ENCODE measurements at regions not wholly inside any gene's neighbourhood (a gene's known extent, or its start where the extent isn't known, plus 50 kb on each side); places are given as distances from the start of the nearest gene placed in this dataset.
"Not testable (repeated sequence)": the region's sequence is repeated elsewhere in the genome, so short reads cannot be mapped to it uniquely, and the experiment has no call there.

DNA sequence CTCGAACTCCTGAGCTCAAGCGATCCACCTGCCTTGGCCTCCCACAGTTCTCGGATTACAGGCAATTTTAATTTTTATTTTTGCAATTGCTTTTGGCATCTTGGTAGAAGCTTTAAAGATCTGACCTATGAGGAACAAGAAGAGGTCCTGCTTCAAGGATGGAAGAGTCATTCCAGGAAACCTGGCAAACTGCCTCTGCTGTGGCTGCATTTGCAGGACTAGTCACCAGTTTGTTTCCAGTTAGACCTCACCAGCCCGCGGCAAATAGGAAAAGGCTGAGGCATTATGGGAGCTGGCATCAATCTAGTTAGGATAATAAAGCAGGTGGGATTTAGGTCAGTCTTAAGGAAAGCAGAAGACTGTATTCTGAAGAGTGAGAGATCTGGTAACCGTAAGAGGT is 51.9 kb upstream of the LAS1L start:
- H2AFZ ChIP-seq (ENCODE audit: low read depth), result no peak overlapping the region
- H3K4me3 ChIP-seq (IDR thresholded peaks at IDR 0.05; ENCODE audit: insufficient read depth, low read depth, low read length), result no peak overlapping the region
- H3K79me2 ChIP-seq (ENCODE audit: insufficient read depth, low read depth), result no peaks in the 10 kb centered on the region
- no peak overlapping the region for H3K9ac ChIP-seq
- H3K27me3 ChIP-seq (ENCODE audit: insufficient read depth, low read depth), result no peaks in the 10 kb centered on the region
- TF ChIP-seq, protein P1, sequence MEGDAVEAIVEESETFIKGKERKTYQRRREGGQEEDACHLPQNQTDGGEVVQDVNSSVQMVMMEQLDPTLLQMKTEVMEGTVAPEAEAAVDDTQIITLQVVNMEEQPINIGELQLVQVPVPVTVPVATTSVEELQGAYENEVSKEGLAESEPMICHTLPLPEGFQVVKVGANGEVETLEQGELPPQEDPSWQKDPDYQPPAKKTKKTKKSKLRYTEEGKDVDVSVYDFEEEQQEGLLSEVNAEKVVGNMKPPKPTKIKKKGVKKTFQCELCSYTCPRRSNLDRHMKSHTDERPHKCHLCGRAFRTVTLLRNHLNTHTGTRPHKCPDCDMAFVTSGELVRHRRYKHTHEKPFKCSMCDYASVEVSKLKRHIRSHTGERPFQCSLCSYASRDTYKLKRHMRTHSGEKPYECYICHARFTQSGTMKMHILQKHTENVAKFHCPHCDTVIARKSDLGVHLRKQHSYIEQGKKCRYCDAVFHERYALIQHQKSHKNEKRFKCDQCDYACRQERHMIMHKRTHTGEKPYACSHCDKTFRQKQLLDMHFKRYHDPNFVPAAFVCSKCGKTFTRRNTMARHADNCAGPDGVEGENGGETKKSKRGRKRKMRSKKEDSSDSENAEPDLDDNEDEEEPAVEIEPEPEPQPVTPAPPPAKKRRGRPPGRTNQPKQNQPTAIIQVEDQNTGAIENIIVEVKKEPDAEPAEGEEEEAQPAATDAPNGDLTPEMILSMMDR (conservative IDR thresholded peaks at IDR 0.05; ENCODE audit: low read depth, low read length), result no peak
- H4K20me1 ChIP-seq (ENCODE audit: insufficient read depth), result no peaks in the 10 kb centered on the region
- no peaks in the 10 kb centered on the region for H3K4me1 ChIP-seq (ENCODE audit: low read depth, poor library complexity, severe bottlenecking)
- no peak overlapping the region for H3K4me2 ChIP-seq
- H3K27ac ChIP-seq, result no peak overlapping the region
- no peaks in the 10 kb centered on the region for H3K36me3 ChIP-seq (ENCODE audit: insufficient read depth)

- H4K20me1 ChIP-seq (ENCODE audit: insufficient read depth); H3K4me3 ChIP-seq (IDR thresholded peaks at IDR 0.05; ENCODE audit: insufficient read depth, low read depth, low read length); H3K4me2 ChIP-seq; H3K79me2 ChIP-seq (ENCODE audit: insufficient read depth, low read depth); H3K9ac ChIP-seq; H3K27ac ChIP-seq; H3K27me3 ChIP-seq (ENCODE audit: insufficient read depth, low read depth); H2AFZ ChIP-seq (ENCODE audit: low read depth); H3K36me3 ChIP-seq (ENCODE audit: insufficient read depth); H3K4me1 ChIP-seq (ENCODE audit: low read depth, poor library complexity, severe bottlenecking): not testable (repeated sequence)
Measured at GRCh38 chrX:65585226-65585625, 50.6 kb upstream of the LAS1L start.
